SK-N-SH treated with all-trans-retinoic acid at 6 μM for 48 hours (cell line): ENCODE measurements at regions not wholly inside any gene's neighbourhood (a gene's known extent, or its start where the extent isn't known, plus 50 kb on each side); places are given as distances from the start of the nearest gene placed in this dataset.

Source experiments
- ATAC-seq: fragments of 200-7000 bp; cut with Tn5 transposase; 3 replicates; pipeline ENCODE4 v1.9.1; 2020; ENCODE audit warnings: mild to moderate bottlenecking, moderate library complexity
- ARNTL ChIP-seq: fragments of 450-650 bp; formaldehyde crosslinking; IDR thresholded peaks from 2 replicates; pipeline ENCODE4 v1.5.0; 2020; ENCODE audit warnings: low read depth, mild to moderate bottlenecking, moderate library complexity, borderline replicate concordance
- BACH2 ChIP-seq: fragments of 250-450 bp; sonication (Bioruptor Pico); IDR thresholded peaks from 2 replicates; pipeline ENCODE4 v1.9.0; 2021; ENCODE audit warnings: mild to moderate bottlenecking, borderline replicate concordance
- CSDC2 ChIP-seq: fragments of 250-450 bp; sonication (Bioruptor Pico); IDR thresholded peaks from 2 replicates; pipeline ENCODE4 v1.5.0; 2020; ENCODE audit warnings: mild to moderate bottlenecking, moderate library complexity
- ESRRG ChIP-seq: fragments of 250-450 bp; sonication (Bioruptor Pico); IDR thresholded peaks from 2 replicates; pipeline ENCODE4 v1.6.1; 2021; ENCODE audit warnings: mild to moderate bottlenecking
- OSR1 ChIP-seq: fragments of 250-450 bp; sonication (Bioruptor Pico); IDR thresholded peaks from 2 replicates; pipeline ENCODE4 v1.8.0; 2022; ENCODE audit warnings: moderate library complexity, mild to moderate bottlenecking, inconsistent platforms
- PPARA ChIP-seq: fragments of 250-450 bp; sonication (Bioruptor Pico); IDR thresholded peaks from 2 replicates; pipeline ENCODE4 v1.5.0; 2020; ENCODE audit warnings: mild to moderate bottlenecking, borderline replicate concordance
- RARB ChIP-seq: fragments of 250-450 bp; sonication (Bioruptor Pico); IDR thresholded peaks from 2 replicates; pipeline ENCODE4 v1.8.0; 2021; ENCODE audit warnings: mild to moderate bottlenecking, moderate library complexity
- SNAI2 ChIP-seq: fragments of 250-450 bp; sonication (Bioruptor Pico); IDR thresholded peaks from 2 replicates; pipeline ENCODE4 v1.5.0; 2020; ENCODE audit warnings: mild to moderate bottlenecking, moderate library complexity
- TCF4 ChIP-seq: fragments of 250-450 bp; sonication (Bioruptor Pico); IDR thresholded peaks from 2 replicates; pipeline ENCODE4 v1.8.0; 2021; ENCODE audit warnings: mild to moderate bottlenecking, moderate library complexity, borderline replicate concordance
- TOX ChIP-seq: fragments of 250-450 bp; sonication (Bioruptor Pico); IDR thresholded peaks from 2 replicates; pipeline ENCODE4 v1.8.0; 2021; ENCODE audit warnings: mild to moderate bottlenecking, moderate library complexity, borderline replicate concordance
- TSHZ2 ChIP-seq: fragments of 250-450 bp; sonication (Bioruptor Pico); IDR thresholded peaks from 2 replicates; pipeline ENCODE4 v1.5.0; 2020; ENCODE audit warnings: mild to moderate bottlenecking, moderate library complexity
- ZC3H10 ChIP-seq: fragments of 250-450 bp; sonication (Bioruptor Pico); IDR thresholded peaks from 2 replicates; pipeline ENCODE4 v1.5.1; 2021; ENCODE audit warnings: mild to moderate bottlenecking, moderate library complexity
- ZFP3 ChIP-seq: fragments of 250-450 bp; sonication (Bioruptor Pico); IDR thresholded peaks from 2 replicates; pipeline ENCODE4 v1.5.0; 2020; ENCODE audit warnings: mild to moderate bottlenecking, moderate library complexity
- ZFP30 ChIP-seq: fragments of 450-650 bp; formaldehyde crosslinking; IDR thresholded peaks from 2 replicates; pipeline ENCODE4 v1.5.0; 2022; ENCODE audit warnings: mild to moderate bottlenecking, moderate library complexity
- ZNF565 ChIP-seq: fragments of 450-650 bp; formaldehyde crosslinking; conservative IDR thresholded peaks from 2 replicates; pipeline ENCODE4 v1.5.0; 2020; ENCODE audit warnings: low read depth, mild to moderate bottlenecking, moderate library complexity
- ZNF70 ChIP-seq: fragments of 450-650 bp; formaldehyde crosslinking; IDR thresholded peaks from 2 replicates; pipeline ENCODE4 v1.5.0; 2020; ENCODE audit warnings: mild to moderate bottlenecking, moderate library complexity
- ZNF8 ChIP-seq: fragments of 450-650 bp; formaldehyde crosslinking; IDR thresholded peaks from 2 replicates; pipeline ENCODE4 v1.5.0; 2020; ENCODE audit warnings: mild to moderate bottlenecking, moderate library complexity
- TF ChIP-seq, protein P1 (sequence below): fragments of 250-450 bp; sonication (Bioruptor Pico); IDR thresholded peaks from 2 replicates; pipeline ENCODE4 v1.8.0; 2021; ENCODE audit warnings: low read depth, mild to moderate bottlenecking, moderate library complexity, borderline replicate concordance
- TF ChIP-seq, protein P2 (sequence below): fragments of 250-450 bp; sonication (Bioruptor Pico); IDR thresholded peaks from 2 replicates; pipeline ENCODE4 v1.5.1; 2020; ENCODE audit warnings: low read depth, mild to moderate bottlenecking, moderate library complexity
- TF ChIP-seq, protein P3 (sequence below): fragments of 250-450 bp; sonication (Bioruptor Pico); IDR thresholded peaks from 2 replicates; pipeline ENCODE4 v1.8.0; 2020; ENCODE audit warnings: mild to moderate bottlenecking, moderate library complexity, borderline replicate concordance

DNA sequence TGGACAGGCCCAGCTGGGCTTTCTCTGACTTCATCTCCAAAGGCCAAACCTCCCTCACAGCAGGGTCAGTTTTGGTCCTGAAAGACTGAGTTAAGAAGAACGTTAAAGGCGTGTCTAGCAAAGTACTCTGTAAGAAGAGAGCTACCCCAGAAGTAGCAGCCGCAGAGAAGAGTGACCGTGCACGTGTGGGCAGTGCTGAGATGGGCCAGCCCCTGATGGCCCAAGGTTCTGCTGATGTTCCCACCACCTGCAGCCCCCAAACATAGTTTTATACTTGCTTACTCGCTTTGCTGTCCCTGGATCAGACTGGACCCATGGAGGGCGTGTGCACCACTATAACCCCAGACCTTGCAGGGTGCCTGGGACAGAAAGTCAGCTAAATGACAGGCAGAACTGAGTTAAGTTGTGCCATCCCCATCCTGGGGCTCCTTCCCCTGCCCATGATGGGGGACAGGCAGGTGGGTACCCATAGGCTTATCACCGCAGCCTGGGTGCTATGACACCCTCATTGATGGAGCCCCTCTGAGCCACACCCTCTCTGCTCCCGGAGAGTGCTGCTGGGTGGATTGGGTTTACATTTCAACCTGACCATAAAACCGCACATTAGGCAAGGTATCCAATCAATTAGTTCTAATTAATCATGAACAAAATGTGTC lies 367.3 kb upstream of the HS6ST1 start:
- no peak for ATAC-seq
- TF ChIP-seq ESRRG: no peak
- TF ChIP-seq TSHZ2 (CRISPR knock-in tag): no peak
- TF ChIP-seq, all 23 proteins: peak for 0

GRCh38 chr2:128686497-128686859 lies 367.8 kb upstream of the HS6ST1 start:
- TF ChIP-seq, protein P1, sequence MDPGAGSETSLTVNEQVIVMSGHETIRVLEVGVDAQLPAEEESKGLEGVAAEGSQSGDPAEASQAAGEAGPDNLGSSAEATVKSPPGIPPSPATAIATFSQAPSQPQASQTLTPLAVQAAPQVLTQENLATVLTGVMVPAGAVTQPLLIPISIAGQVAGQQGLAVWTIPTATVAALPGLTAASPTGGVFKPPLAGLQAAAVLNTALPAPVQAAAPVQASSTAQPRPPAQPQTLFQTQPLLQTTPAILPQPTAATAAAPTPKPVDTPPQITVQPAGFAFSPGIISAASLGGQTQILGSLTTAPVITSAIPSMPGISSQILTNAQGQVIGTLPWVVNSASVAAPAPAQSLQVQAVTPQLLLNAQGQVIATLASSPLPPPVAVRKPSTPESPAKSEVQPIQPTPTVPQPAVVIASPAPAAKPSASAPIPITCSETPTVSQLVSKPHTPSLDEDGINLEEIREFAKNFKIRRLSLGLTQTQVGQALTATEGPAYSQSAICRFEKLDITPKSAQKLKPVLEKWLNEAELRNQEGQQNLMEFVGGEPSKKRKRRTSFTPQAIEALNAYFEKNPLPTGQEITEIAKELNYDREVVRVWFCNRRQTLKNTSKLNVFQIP (CRISPR knock-in tag): no peak
- no peak for TF ChIP-seq TCF4
- TF ChIP-seq PPARA (CRISPR knock-in tag): no peak
- no peak for TF ChIP-seq ZNF70 (CRISPR knock-in tag)
- TF ChIP-seq, all 23 proteins: peak for 0
- ATAC-seq: no peak

DNA sequence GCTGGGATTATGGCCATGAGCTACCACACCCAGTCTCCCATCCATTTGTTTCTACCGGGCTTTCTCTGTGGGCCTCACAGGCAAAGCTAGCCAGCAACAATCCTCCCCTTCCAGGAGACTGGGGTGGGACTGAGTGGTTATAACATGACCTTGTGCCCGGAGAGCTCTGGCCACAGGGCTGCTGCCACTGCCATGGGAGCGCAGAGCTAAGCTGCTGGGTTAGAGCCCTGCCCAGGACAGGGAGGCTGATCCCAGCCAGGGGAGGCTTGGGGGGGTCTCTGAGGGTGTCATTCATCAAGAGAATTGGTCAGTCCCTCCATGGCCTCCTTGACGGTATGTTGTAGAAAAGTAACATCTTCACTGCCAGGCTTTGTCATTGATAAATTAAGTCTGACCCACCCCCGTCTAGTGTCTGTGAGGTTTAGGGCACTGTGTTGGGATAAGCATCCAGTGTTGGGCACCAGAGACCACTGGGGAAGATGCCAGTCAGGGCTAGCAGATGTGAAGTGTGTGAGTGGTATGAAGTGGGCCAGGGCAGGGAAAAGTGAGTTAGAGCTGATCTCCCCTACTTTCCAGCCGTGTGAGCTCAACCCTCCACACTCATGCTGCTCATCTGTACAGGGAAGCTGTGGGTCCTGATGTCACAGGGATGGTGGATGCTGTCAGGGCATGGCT lies 368.4 kb upstream of the HS6ST1 start:
- TF ChIP-seq, protein P2, sequence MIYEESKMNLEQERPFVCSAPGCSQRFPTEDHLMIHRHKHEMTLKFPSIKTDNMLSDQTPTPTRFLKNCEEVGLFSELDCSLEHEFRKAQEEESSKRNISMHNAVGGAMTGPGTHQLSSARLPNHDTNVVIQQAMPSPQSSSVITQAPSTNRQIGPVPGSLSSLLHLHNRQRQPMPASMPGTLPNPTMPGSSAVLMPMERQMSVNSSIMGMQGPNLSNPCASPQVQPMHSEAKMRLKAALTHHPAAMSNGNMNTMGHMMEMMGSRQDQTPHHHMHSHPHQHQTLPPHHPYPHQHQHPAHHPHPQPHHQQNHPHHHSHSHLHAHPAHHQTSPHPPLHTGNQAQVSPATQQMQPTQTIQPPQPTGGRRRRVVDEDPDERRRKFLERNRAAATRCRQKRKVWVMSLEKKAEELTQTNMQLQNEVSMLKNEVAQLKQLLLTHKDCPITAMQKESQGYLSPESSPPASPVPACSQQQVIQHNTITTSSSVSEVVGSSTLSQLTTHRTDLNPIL: no peak
- TF ChIP-seq RARB (CRISPR knock-in tag): no peak
- no peak for TF ChIP-seq CSDC2 (CRISPR knock-in tag)
- TF ChIP-seq ARNTL (CRISPR knock-in tag): no peak
- TF ChIP-seq, protein P3, sequence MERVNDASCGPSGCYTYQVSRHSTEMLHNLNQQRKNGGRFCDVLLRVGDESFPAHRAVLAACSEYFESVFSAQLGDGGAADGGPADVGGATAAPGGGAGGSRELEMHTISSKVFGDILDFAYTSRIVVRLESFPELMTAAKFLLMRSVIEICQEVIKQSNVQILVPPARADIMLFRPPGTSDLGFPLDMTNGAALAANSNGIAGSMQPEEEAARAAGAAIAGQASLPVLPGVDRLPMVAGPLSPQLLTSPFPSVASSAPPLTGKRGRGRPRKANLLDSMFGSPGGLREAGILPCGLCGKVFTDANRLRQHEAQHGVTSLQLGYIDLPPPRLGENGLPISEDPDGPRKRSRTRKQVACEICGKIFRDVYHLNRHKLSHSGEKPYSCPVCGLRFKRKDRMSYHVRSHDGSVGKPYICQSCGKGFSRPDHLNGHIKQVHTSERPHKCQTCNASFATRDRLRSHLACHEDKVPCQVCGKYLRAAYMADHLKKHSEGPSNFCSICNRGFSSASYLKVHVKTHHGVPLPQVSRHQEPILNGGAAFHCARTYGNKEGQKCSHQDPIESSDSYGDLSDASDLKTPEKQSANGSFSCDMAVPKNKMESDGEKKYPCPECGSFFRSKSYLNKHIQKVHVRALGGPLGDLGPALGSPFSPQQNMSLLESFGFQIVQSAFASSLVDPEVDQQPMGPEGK (CRISPR knock-in tag): no peak
- no peak for TF ChIP-seq ZFP3
- TF ChIP-seq ZNF565: no peak
- TF ChIP-seq ZFP30 (CRISPR knock-in tag): no peak
- no peak for ATAC-seq

DNA sequence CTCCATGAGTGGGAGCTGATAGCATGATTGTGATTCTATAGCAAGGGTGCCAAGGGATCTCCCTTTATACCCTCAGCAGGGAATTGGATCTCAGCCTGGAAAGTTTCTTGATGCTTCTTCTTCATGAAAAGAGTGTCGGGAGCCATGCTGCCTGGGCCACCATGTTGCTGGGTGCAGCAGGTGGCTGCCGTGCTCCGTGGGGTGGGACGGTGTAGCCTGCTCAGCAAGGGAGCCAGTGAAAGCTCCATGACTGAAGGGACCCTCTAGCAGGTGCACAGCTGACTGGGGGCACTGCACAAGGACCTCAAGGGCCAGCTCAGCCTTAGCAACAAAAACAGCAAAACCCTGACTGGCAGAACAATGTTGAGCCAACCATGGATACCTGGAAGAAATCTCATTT lies 368.9 kb upstream of the HS6ST1 start:
- no peak for ATAC-seq
- TF ChIP-seq ARNTL (CRISPR knock-in tag) (no peak), OSR1 (CRISPR knock-in tag) (no peak), ZFP30 (CRISPR knock-in tag) (no peak), ESRRG (no peak), SNAI2 (no peak), RARB (CRISPR knock-in tag) (no peak), ZC3H10 (CRISPR knock-in tag) (no peak), TSHZ2 (CRISPR knock-in tag) (no peak), ZNF8 (CRISPR knock-in tag) (no peak), TOX (CRISPR knock-in tag) (no peak), PPARA (CRISPR knock-in tag) (no peak), BACH2 (CRISPR knock-in tag) (no peak), ZFP3 (no peak), ZNF70 (CRISPR knock-in tag) (no peak), ZNF565 (no peak), TCF4 (no peak)
- TF ChIP-seq, protein P1 (CRISPR knock-in tag): no peak
- TF ChIP-seq, protein P3 (CRISPR knock-in tag): no peak
